Colon (tissue), 2 donors: ENCODE measurements at regions not wholly inside any gene's neighbourhood (a gene's known extent, or its start where the extent isn't known, plus 50 kb on each side); places are given as distances from the start of the nearest gene placed in this dataset.
"Not testable (repeated sequence)": the region's sequence is repeated elsewhere in the genome, so short reads cannot be mapped to it uniquely, and the experiment has no call there.

ENCODE experiments used
- FAIRE-seq: peaks from 2 replicates; lab custom pipeline; 2012; peaks lifted over from hg19 to GRCh38; lab: Jason Lieb, UNC
- donor health status: control.
- donor health status: control.

DNA sequence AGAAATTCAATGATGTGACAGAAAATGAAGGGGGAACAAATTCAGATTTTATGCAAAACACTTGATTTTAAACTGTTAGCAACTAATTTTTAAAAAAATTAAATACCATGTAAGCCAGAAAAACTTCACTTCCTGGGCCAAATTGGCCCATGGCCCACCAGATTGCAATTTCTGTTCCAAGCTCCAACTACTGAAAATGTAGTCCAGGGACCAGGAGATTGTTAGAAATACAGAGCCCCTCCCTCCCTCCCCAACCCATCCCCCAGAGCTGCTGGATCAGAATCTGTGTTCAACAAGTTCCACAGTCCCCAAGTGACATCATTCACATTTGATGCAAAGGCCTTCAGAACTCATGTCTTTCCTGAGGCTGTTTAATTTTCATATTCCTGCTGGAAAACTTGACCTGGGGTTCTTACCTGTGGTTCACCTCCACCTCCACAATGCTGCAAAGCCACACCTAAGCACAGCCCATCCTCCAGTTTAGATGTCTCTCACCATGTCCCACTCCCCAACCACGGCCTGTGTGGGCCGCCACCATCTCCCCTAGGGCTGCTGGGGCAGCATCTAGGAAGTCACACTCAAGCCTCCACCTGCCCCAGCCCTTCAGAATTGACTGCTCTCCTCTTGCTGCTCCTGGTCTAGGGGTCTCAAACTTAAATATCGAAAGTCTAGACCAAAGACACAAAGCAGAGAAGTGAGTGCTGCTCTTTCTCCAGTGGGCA, 482.0 kb downstream of the UQCRFS1 start:
- no peak for FAIRE-seq

- FAIRE-seq, result no peak
Measured at GRCh38 chr19:28727480-28728159, 485.3 kb downstream of the UQCRFS1 start.

GRCh38 chr19:28726533-28727479, 486.1 kb downstream of the UQCRFS1 start:
- no peak for FAIRE-seq

DNA sequence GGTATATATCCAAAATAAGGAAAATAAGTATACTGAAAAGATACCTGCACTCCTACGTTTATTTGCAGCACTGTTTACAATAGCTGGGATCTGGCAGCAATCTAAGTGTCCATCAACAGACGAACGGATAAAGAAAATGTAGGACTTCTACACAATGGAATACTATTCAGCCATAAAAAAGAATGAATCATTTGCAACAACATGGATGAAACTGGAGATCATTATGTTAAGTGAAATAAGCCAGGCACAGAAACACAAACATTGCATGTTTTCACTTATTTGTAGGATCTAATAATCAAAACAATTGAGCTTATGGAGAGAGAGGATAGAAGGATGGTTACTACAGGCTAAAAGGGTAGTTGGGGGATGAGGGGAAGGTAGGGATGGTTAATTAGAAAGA, 494.0 kb downstream of the UQCRFS1 start:
- no peak for FAIRE-seq

DNA sequence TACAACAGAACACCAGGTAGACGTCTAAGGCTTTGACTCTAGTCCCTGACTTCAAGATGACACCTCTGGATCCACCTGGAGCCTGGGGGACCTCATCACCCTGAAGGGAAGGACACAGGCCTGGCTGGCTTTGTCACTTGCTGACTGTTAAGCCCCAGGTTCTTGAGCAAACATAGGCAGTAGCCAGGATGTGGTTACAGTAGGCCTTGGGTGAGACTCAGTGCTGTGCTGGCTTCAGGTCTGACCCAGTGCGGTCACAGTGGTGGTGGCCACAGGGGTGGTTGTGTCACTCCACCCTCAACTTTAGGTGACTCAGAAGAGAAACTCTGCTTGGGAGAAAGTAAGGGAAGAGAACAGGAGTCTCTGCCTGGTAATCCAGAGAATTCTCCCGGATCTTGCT, 497.8 kb downstream of the UQCRFS1 start:
- no peak for FAIRE-seq

DNA sequence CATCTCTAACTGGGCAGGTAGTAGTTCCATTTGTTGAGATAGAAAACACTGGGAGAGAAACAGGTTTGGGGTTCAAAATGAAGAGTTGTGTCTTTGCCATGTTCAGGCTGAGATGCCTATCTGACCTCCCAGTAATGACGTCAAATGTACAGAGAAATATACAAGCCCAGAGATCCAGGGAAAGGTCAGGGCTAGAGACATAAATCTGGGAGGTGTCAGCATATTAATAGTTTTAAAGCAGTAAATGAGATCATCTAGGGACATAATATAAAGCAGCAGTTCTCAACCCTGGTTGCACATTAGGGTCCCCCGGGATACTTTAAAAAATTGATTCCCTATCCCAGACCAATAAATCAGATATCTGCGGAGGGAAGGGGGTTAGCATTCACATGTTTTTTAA, 501.5 kb downstream of the UQCRFS1 start:
- FAIRE-seq, result no peak

DNA sequence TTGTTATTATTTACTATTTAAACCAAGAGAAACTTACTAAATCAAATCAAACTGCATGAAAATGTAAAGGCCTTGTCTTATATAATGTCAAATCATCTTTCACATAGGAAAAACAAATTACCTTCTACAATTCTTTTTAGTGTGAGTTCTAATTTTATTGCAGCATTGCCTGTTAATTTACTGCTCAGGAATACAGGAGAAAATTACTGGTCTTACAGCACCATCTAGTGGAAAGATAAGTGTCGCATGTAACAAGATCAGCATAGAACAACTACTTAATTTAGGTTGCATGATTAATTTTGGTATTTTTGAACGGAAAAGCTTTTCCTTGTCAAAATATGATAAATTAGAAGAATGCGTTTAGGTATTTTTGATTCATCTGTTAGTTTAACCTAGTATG, 502.7 kb downstream of the UQCRFS1 start:
- peak; percentile 95 for FAIRE-seq

- no peak for FAIRE-seq
Measured at GRCh38 chr19:28706693-28707092, 506.3 kb downstream of the UQCRFS1 start.

DNA sequence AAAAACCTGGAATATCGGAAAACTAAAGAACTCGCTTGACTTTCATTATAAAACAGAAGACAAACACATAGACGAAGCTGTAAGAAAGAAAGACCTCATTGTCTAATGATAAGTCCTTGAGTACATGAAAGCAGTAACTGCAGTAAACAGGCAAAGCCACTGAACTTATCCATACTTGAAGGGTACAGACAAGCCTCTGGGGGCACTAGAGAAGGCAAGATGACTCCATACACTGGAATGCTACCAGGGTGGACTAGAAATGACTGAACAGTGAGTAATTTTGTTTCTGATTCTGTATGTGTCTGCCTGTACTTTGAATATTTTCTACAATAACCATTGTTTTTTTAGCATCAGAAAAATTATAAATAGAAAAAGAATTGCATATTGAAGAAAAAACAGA, 507.9 kb downstream of the UQCRFS1 start:
- FAIRE-seq, result no peak

- FAIRE-seq, result no peak
Measured at GRCh38 chr19:28703400-28703956, 509.5 kb downstream of the UQCRFS1 start.

DNA sequence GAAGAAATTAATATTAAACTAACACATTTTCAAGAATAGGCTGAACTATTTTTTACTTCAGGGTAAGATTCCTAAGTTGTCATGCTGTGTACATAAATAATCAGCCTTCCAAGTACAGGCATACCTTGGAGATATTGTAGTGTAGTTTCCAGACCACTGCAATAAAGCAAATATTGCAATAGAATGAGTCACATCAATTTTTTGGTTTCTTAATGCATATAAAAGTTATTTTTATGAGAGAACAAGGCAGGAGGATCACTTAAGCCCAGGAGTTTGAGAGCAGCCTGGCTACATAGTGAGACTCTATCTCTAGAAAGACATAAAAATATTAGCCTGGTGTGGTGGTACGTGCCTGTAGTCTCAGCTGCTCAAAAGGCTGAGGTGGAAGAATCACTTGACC, 511.5 kb downstream of the UQCRFS1 start:
- no peak for FAIRE-seq

- no peak for FAIRE-seq
Measured at GRCh38 chr19:28700176-28700575, 512.8 kb downstream of the UQCRFS1 start.

- peak; percentile 5 for FAIRE-seq
Measured at GRCh38 chr19:28697308-28697707, 515.6 kb downstream of the UQCRFS1 start.

GRCh38 chr19:28694812-28695211, 518.1 kb downstream of the UQCRFS1 start:
- FAIRE-seq, result no peak

GRCh38 chr19:28691683-28692082, 521.3 kb downstream of the UQCRFS1 start:
- FAIRE-seq, result no peak

DNA sequence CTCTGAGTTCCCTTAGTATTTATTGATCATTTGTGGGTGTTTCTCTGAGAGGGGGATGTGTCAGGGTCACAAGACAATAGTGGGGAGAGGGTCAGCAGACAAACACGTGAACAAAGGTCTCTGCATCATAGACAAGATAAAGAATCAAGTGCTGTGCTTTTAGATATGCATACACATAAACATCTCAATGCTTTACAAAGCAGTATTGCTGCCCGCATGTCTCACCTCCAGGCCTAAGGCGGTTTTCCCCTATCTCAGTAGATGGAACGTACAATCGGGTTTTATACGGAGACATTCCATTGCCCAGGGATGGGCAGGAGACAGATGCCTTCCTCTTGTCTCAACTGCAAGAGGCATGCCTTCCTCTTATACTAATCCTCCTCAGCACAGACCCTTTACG, 523.5 kb downstream of the UQCRFS1 start:
- FAIRE-seq, result not testable (repeated sequence)

GRCh38 chr19:28687296-28687695, 525.7 kb downstream of the UQCRFS1 start:
- FAIRE-seq, result no peak

DNA sequence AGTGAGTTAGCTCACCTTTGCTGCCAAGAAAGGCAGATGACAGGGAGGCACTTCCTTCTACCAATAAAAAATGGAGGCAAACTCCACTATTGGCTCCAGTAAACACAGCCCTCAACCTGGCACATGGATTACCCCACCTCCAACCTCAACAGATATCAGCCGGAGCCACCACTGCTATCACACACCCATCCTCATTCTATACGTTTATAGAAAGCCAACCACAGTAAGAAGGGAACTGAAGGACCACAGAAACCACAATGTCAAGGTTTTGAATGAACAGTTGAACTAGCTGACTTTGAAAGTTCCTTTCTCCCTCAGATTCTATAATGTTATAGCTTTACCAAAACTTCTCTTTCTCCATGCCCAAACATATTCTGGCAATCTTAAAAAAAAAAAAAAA, 526.2 kb downstream of the UQCRFS1 start:
- FAIRE-seq, result no peak

DNA sequence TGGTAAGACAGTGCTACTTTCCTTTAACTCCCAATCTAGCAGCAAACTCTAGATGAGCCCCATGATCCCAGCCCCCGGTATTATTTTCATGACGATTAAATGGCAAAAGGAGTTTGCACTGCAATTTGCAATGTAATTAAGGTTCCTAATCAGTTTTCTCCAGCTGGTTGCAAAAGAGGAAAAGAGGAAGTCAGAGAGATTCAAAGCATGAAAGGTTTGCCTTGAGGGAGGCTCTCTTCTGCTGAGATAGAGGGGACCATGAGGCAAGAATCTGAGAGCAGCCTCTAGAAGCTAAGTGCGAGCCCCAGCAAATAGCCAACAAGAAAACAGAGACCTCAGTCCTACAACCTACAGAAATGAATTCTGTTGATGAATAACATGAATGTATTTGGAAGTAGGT, 527.1 kb downstream of the UQCRFS1 start:
- no peak for FAIRE-seq

DNA sequence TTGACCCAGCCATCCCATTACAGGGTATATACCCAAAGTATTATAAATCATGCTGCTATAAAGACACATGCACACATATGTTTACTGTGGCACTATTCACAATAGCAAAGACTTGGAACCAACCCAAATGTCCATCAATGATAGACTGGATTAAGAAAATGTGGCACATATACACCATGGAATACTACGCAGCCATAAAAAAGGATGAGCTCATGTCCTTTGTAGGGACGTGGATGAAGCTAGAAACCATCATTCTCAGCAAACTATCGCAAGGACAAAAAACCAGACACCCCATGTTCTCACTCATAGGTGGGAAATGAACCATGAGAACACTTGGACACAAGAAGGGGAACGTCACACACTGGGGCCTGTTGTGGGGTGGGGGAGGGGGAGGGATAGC, 527.9 kb downstream of the UQCRFS1 start:
- not testable (repeated sequence) for FAIRE-seq

- no peak for FAIRE-seq
Measured at GRCh38 chr19:28680111-28680510, 532.8 kb downstream of the UQCRFS1 start.

DNA sequence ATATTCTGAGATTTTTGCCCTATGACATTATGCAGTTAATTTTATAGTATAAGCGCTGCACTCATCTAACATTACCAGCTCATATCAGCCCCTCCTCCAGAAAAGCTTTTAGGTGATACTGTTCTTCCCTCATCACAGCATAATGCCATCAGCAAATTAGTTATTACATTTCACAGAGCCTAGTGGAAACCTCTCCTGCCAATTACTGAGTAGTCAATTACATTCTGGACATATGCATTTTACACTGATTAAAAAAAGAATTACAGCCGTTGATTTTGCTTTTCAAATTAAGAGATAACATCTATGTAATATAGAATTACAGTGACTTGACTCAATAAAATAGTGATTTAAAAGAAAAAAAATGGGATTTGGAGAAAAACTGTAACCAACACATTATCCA, 542.1 kb downstream of the UQCRFS1 start:
- FAIRE-seq, result no peak

GRCh38 chr19:28669804-28670203, 543.1 kb downstream of the UQCRFS1 start:
- no peak for FAIRE-seq
